PC-3 (cell line): ENCODE measurements at regions not wholly inside any gene's neighbourhood (a gene's known extent, or its start where the extent isn't known, plus 50 kb on each side); places are given as distances from the start of the nearest gene placed in this dataset.

ENCODE experiments used
- ATAC-seq: fragments of 200-7000 bp; cut with Tn5 transposase; 2 replicates; pipeline ENCODE4 v1.9.1; 2020; ENCODE audit warnings: mild to moderate bottlenecking, moderate library complexity
- BruUV-seq: library from RNA; stranded (reverse); fragments of 400-500 nt; replicated peaks from 2 replicates; lab custom pipeline; 2021; lab: Mats Ljungman, UMichigan
- CTCF ChIA-PET: fragments of 300-600 bp; sonication (Branson Sonifier 250); formaldehyde crosslinking; loops from one replicate; lab custom pipeline; 2022; ENCODE audit warnings: antibody characterized with exemption; lab: Charles Lee
- POLR2A ChIA-PET: fragments of 300-600 bp; sonication (Branson Sonifier 250); formaldehyde crosslinking; loops from one replicate; lab custom pipeline; 2022; ENCODE audit warnings: antibody characterized with exemption; ENCODE audit not compliant: unreplicated experiment; lab: Charles Lee
- DNase-seq: peaks from one replicate; pipeline ENCODE4 v3.0.0-alpha.2; 2015
- H2AFZ ChIP-seq: fragments of 300-600 bp; sonication (generic); 2 replicates; pipeline ENCODE4 v1.6.0; 2016; ENCODE audit warnings: antibody characterized with exemption, low read length
- H3F3A ChIP-seq: fragments of 300-600 bp; sonication (generic); one replicate; pipeline ENCODE4 v1.6.0; 2017; ENCODE audit warnings: antibody characterized with exemption, low read length, control low read depth, mild to moderate bottlenecking; ENCODE audit not compliant: unreplicated experiment
- H3K27ac ChIP-seq: fragments of 300-600 bp; sonication (generic); 2 replicates; pipeline ENCODE4 v1.5.1; 2016; ENCODE audit warnings: mild to moderate bottlenecking, low read length
- H3K27me3 ChIP-seq: fragments of 300-600 bp; sonication (generic); 2 replicates; pipeline ENCODE4 v1.6.1; 2016; ENCODE audit warnings: low read length, mixed read lengths
- H3K36me3 ChIP-seq: fragments of 300-600 bp; sonication (generic); 2 replicates; pipeline ENCODE4 v1.6.1; 2016; ENCODE audit warnings: low read depth, mixed run types, low read length, mixed read lengths
- H3K4me1 ChIP-seq: fragments of 300-600 bp; sonication (generic); 2 replicates; pipeline ENCODE4 v1.5.1; 2016; ENCODE audit warnings: low read length; ENCODE audit not compliant: insufficient read depth
- H3K4me2 ChIP-seq: fragments of 300-600 bp; sonication (generic); 2 replicates; pipeline ENCODE4 v1.6.0; 2016; ENCODE audit warnings: low read length
- H3K4me3 ChIP-seq: fragments of 300-600 bp; sonication (generic); 2 replicates; pipeline ENCODE4 v1.5.1; 2016; ENCODE audit warnings: mild to moderate bottlenecking, low read length, mixed read lengths
- H3K79me2 ChIP-seq: fragments of 300-600 bp; sonication (generic); 2 replicates; pipeline ENCODE4 v1.6.1; 2017; ENCODE audit warnings: low read length, mixed read lengths
- H3K9ac ChIP-seq: fragments of 300-600 bp; sonication (generic); 2 replicates; pipeline ENCODE4 v1.6.0; 2016; ENCODE audit warnings: mild to moderate bottlenecking, low read length
- H3K9me2 ChIP-seq: fragments of 300-600 bp; sonication (generic); replicated peaks from 2 replicates; pipeline ENCODE4 v1.6.1; 2016; ENCODE audit warnings: mixed run types, low read length, mixed read lengths
- H3K9me3 ChIP-seq: fragments of 300-600 bp; sonication (generic); 2 replicates; pipeline ENCODE4 v1.6.1; 2016; ENCODE audit warnings: low read length, mixed read lengths
- H4K20me1 ChIP-seq: fragments of 300-600 bp; sonication (generic); 2 replicates; pipeline ENCODE4 v1.6.1; 2016; ENCODE audit warnings: low read length, mixed read lengths
- CTCF ChIP-seq: fragments of 300-600 bp; sonication (generic); conservative IDR thresholded peaks from 2 replicates; pipeline ENCODE4 v1.5.1; 2017; ENCODE audit warnings: antibody characterized with exemption, low read depth, mild to moderate bottlenecking, low read length
- EZH2 ChIP-seq: fragments of 300-600 bp; sonication (generic); IDR thresholded peaks from one replicate; pipeline ENCODE4 v1.6.1; 2017; ENCODE audit warnings: antibody characterized with exemption, mild to moderate bottlenecking, low read length; ENCODE audit not compliant: unreplicated experiment
- EZH2phosphoT487 ChIP-seq: fragments of 300-600 bp; sonication (generic); IDR thresholded peaks from 2 replicates; pipeline ENCODE4 v1.6.1; 2018; ENCODE audit warnings: mild to moderate bottlenecking, antibody characterized with exemption, low read length, borderline replicate concordance
- intact Hi-C: fragments of 100-400 bp; cut with micrococcal nuclease; formaldehyde crosslinking; loops from 2 replicates; pipeline ENCODE4 v1.9.0; 2023

GRCh38 chr5:45793638-45794532 lies 97.7 kb upstream of the HCN1 start:
- Histone ChIP-seq H3K9me3 (no peaks in the 10 kb centered on the region), H3K27me3 (no peaks in the 10 kb centered on the region), H3K4me1 (no peaks in the 10 kb centered on the region), H3K79me2 (no peaks in the 10 kb centered on the region), H3K4me3 (no peak overlapping the region), H2AFZ (no peak overlapping the region), H3K9ac (no peak overlapping the region), H3K36me3 (no peaks in the 10 kb centered on the region), H3K9me2 (no peaks in the 10 kb centered on the region), H4K20me1 (no peaks in the 10 kb centered on the region), H3F3A (no peaks in the 10 kb centered on the region), H3K4me2 (no peak overlapping the region), H3K27ac (no peak overlapping the region)
- DNase-seq (peak; percentile 41), ATAC-seq (peak; percentile 29; the same call in 1 of the 2 replicates)
- no peak for TF ChIP-seq CTCF
- ChIA-PET CTCF (no interaction called here), POLR2A (no interaction called here)
- no TSS peak for BruUV-seq
- intact Hi-C loops, result no loop called here

GRCh38 chr5:45779874-45780671 lies 83.9 kb upstream of the HCN1 start:
- POLR2A ChIA-PET, result no interaction called here
- no peaks in the 10 kb centered on the region for H3F3A ChIP-seq
- DNase-seq (no peak), ATAC-seq (no peak)
- H3K9me2 ChIP-seq, result no peaks in the 10 kb centered on the region
- CTCF ChIA-PET, result no interaction called here
- no peaks in the 10 kb centered on the region for H3K9me3 ChIP-seq
- intact Hi-C loops, result loop anchor here (10.0 kb wide), 3 partner anchors 135 to 915 kb away; no protein-coding TSS in a partner anchor
- H3K27ac ChIP-seq, result no peak overlapping the region
- H4K20me1 ChIP-seq, result no peaks in the 10 kb centered on the region
- TF ChIP-seq EZH2 (no peak), EZH2phosphoT487 (no peak), CTCF (no peak)
- no peak overlapping the region for H3K9ac ChIP-seq
- no peaks in the 10 kb centered on the region for H3K79me2 ChIP-seq
- H3K36me3 ChIP-seq, result no peaks in the 10 kb centered on the region
- H3K27me3 ChIP-seq, result no peaks in the 10 kb centered on the region
- no peak overlapping the region for H3K4me3 ChIP-seq
- no peak overlapping the region for H2AFZ ChIP-seq
- no peaks in the 10 kb centered on the region for H3K4me1 ChIP-seq
- no TSS peak for BruUV-seq
- H3K4me2 ChIP-seq, result no peak overlapping the region
